ENCODE measurements at regions not wholly inside any gene's neighbourhood (a gene's known extent, or its start where the extent isn't known, plus 50 kb on each side); places are given as distances from the start of the nearest gene placed in this dataset.
"Not testable (repeated sequence)": the region's sequence is repeated elsewhere in the genome, so short reads cannot be mapped to it uniquely, and the experiment has no call there.

DNA sequence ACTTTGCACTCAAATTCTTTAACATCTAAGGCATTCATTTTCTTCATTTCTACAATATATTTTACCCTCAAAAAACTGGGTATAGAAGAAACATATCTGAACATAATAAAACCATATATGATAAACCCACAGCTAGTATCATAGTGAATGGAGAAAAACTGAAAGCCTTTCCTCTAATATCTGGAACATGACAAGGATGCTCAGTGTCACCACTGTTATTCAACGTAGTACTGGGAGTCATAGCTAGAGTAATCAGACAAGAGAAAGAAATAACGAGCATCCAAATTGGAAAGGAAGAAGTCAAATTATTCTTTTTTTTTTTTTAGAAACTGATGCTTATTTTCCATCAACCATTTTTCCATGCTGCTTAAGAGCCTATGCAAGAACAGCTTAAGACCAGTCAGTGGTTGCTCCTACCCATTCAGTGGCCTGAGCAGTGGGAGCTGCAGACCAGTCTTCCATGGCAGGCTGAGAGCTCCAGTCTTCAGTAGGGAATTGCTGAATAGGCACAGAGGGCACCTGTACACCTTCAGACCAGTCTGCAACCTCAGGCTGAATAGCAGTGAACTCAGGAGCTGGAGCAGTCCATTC lies 58.0 kb upstream of the RAP1B start:
- TF ChIP-seq, protein P1, sequence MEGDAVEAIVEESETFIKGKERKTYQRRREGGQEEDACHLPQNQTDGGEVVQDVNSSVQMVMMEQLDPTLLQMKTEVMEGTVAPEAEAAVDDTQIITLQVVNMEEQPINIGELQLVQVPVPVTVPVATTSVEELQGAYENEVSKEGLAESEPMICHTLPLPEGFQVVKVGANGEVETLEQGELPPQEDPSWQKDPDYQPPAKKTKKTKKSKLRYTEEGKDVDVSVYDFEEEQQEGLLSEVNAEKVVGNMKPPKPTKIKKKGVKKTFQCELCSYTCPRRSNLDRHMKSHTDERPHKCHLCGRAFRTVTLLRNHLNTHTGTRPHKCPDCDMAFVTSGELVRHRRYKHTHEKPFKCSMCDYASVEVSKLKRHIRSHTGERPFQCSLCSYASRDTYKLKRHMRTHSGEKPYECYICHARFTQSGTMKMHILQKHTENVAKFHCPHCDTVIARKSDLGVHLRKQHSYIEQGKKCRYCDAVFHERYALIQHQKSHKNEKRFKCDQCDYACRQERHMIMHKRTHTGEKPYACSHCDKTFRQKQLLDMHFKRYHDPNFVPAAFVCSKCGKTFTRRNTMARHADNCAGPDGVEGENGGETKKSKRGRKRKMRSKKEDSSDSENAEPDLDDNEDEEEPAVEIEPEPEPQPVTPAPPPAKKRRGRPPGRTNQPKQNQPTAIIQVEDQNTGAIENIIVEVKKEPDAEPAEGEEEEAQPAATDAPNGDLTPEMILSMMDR (IDR thresholded peaks at IDR 0.05), result not testable (repeated sequence)
- TF ChIP-seq POLR2A (IDR thresholded peaks at IDR 0.05); POLR2AphosphoS5 (IDR thresholded peaks at IDR 0.05; ENCODE audit: insufficient read depth in 1 of 2, low read depth in 1 of 2): not testable (repeated sequence)
